HG03280 (cell line): ENCODE measurements at regions not wholly inside any gene's neighbourhood (a gene's known extent, or its start where the extent isn't known, plus 50 kb on each side); places are given as distances from the start of the nearest gene placed in this dataset.

Source experiments
- ATAC-seq: cut with Tn5 transposase; IDR thresholded peaks from one replicate; pipeline ENCODE4 v1.9.1; 2021; ENCODE audit warnings: mild to moderate bottlenecking, moderate library complexity; ENCODE audit not compliant: unreplicated experiment

- ATAC-seq, result no peak
Observed at GRCh38 chr14:83993545-83993944, 1536.4 kb upstream of the FLRT2 start.

GRCh38 chr14:83994020-83994419 lies 1535.9 kb upstream of the FLRT2 start:
- ATAC-seq, result no peak

GRCh38 chr14:84001023-84001422 lies 1528.9 kb upstream of the FLRT2 start:
- no peak for ATAC-seq

- no peak for ATAC-seq
Observed at GRCh38 chr14:84003346-84003745, 1526.6 kb upstream of the FLRT2 start.

GRCh38 chr14:84006643-84007155 lies 1523.2 kb upstream of the FLRT2 start:
- ATAC-seq, result no peak

GRCh38 chr14:84013424-84013823 lies 1516.5 kb upstream of the FLRT2 start:
- no peak for ATAC-seq

GRCh38 chr14:84017495-84017894 lies 1512.4 kb upstream of the FLRT2 start:
- ATAC-seq, result no peak

- ATAC-seq, result no peak
Observed at GRCh38 chr14:84021433-84021832, 1508.5 kb upstream of the FLRT2 start.

- ATAC-seq, result no peak
Observed at GRCh38 chr14:84024231-84024820, 1505.6 kb upstream of the FLRT2 start.

- ATAC-seq, result no peak
Observed at GRCh38 chr14:84025106-84026012, 1504.6 kb upstream of the FLRT2 start.

GRCh38 chr14:84027351-84027750 lies 1502.6 kb upstream of the FLRT2 start:
- no peak for ATAC-seq

- ATAC-seq, result no peak
Observed at GRCh38 chr14:84028080-84028604, 1501.8 kb upstream of the FLRT2 start.

GRCh38 chr14:84029246-84029645 lies 1500.7 kb upstream of the FLRT2 start:
- no peak for ATAC-seq

GRCh38 chr14:84029720-84030119 lies 1500.2 kb upstream of the FLRT2 start:
- ATAC-seq, result no peak

- ATAC-seq, result no peak
Observed at GRCh38 chr14:84036840-84037239, 1493.1 kb upstream of the FLRT2 start.

GRCh38 chr14:84037593-84037992 lies 1492.4 kb upstream of the FLRT2 start:
- ATAC-seq, result no peak

- ATAC-seq, result no peak
Observed at GRCh38 chr14:84040101-84040500, 1489.8 kb upstream of the FLRT2 start.

- ATAC-seq, result no peak
Observed at GRCh38 chr14:84041421-84041820, 1488.5 kb upstream of the FLRT2 start.

GRCh38 chr14:84042992-84043391 lies 1487.0 kb upstream of the FLRT2 start:
- ATAC-seq, result no peak

GRCh38 chr14:84064316-84065125 lies 1465.4 kb upstream of the FLRT2 start:
- no peak for ATAC-seq

- no peak for ATAC-seq
Observed at GRCh38 chr14:84065811-84066210, 1464.1 kb upstream of the FLRT2 start.
